ENCODE measurements at regions not wholly inside any gene's neighbourhood (a gene's known extent, or its start where the extent isn't known, plus 50 kb on each side); places are given as distances from the start of the nearest gene placed in this dataset.
A peak's percentile ranks its signal among the peaks of the same experiment; 100 is the strongest.

GRCh38 chr11:50267851-50268250, 235.2 kb downstream of the OR4C45 start:
- no peaks in the 10 kb centered on the region for H4K20me1 ChIP-seq (replicated peaks; ENCODE audit: control insufficient read depth, insufficient read depth, low read length)
- in situ Hi-C loops (cut with MboI) (no loop called here), intact Hi-C loops (cut with micrococcal nuclease) (no loop called here)
- no peak for TF ChIP-seq ZNF121 (CRISPR knock-in tag; conservative IDR thresholded peaks at IDR 0.05)
- 0 out of 2 replicates have a peak, but pooled peaks have one; percentile 10 for TF ChIP-seq EGR1 (conservative IDR thresholded peaks at IDR 0.05)
- ATAC-seq (no peak), FAIRE-seq (no peak), DNase-seq (ENCODE audit: extremely low read depth in 1 of 4, low spot score in 3 of 4) (peak in 2 of 4 experiments; percentile 4 to 6)
- ChIA-PET CTCF (ENCODE audit: low intra/inter-chr PET ratio) (no interaction called here), POLR2A (no interaction called here)
- H2AFZ ChIP-seq (ENCODE audit: low read depth, low read length): no peak overlapping the region
- H3K36me3 ChIP-seq (ENCODE audit: control insufficient read depth, insufficient read depth, low read length): no peaks in the 10 kb centered on the region
- H3K4me1 ChIP-seq (replicated peaks in 1 of 2; ENCODE audit: control insufficient read depth in 2 of 2, insufficient read depth in 2 of 2, low read length in 2 of 2): peaks cover 0 to 4% of the 10 kb centered on the region in 2 experiments; a peak in 1 of 5 replicates
- no peak overlapping the region for H3K4me2 ChIP-seq (ENCODE audit: insufficient read depth, low read length)
- no peaks in the 10 kb centered on the region for H3K79me2 ChIP-seq (ENCODE audit: control insufficient read depth, insufficient read depth, low read length)
- H3K4me3 ChIP-seq: no peak overlapping the region
- H3K27me3 ChIP-seq (ENCODE audit: control insufficient read depth in 2 of 2, insufficient read depth in 2 of 2, low read length in 2 of 2): no peaks in the 10 kb centered on the region
- no peak overlapping the region for H3K27ac ChIP-seq (ENCODE audit: extremely low read depth, low read depth, low read length)
- H3K9me3 ChIP-seq (replicated peaks; ENCODE audit: control insufficient read depth, insufficient read depth, low read depth, low read length): no peaks in the 10 kb centered on the region
- no peak overlapping the region for H3K9ac ChIP-seq (ENCODE audit: insufficient read depth in 1 of 2, low read depth in 2 of 2, low read length in 2 of 2)
- WGBS (ENCODE audit: insufficient coverage, low coverage, missing lambda C conversion rate): 0% methylated on average over 8 of the region's 26 CpGs
- BruUV-seq (replicated peaks): no TSS peak
- H3K9me1 ChIP-seq (ENCODE audit: control insufficient read depth, insufficient read depth, low read length): no peaks in the 10 kb centered on the region

GRCh38 chr11:50275133-50275532, 242.5 kb downstream of the OR4C45 start:
- BruUV-seq (replicated peaks): no TSS peak
- DNase-seq (ENCODE audit: extremely low read depth in 1 of 4, low spot score in 3 of 4): no peak
- H3K4me3 ChIP-seq: no peak overlapping the region
- POLR2A ChIA-PET: no interaction called here
- FAIRE-seq: no peak
- H3K27ac ChIP-seq (ENCODE audit: extremely low read depth, low read depth, low read length): no peak overlapping the region
- no peaks in the 10 kb centered on the region for H3K36me3 ChIP-seq (ENCODE audit: control insufficient read depth, insufficient read depth, low read length)
- intact Hi-C loops (cut with micrococcal nuclease): no loop called here
- H3K79me2 ChIP-seq (ENCODE audit: control insufficient read depth, insufficient read depth, low read length): no peaks in the 10 kb centered on the region
- H3K4me2 ChIP-seq (ENCODE audit: insufficient read depth, low read length): no peak overlapping the region
- H4K20me1 ChIP-seq (replicated peaks; ENCODE audit: control insufficient read depth, insufficient read depth, low read length): no peaks in the 10 kb centered on the region
- no peak overlapping the region for H2AFZ ChIP-seq (ENCODE audit: low read depth, low read length)
- in situ Hi-C loops (cut with MboI): no loop called here
- H3K27me3 ChIP-seq (ENCODE audit: control insufficient read depth in 2 of 2, insufficient read depth in 2 of 2, low read length in 2 of 2): no peaks in the 10 kb centered on the region
- no peak overlapping the region for H3K9ac ChIP-seq (ENCODE audit: insufficient read depth in 1 of 2, low read depth in 2 of 2, low read length in 2 of 2)
- no peak for TF ChIP-seq HMGXB4 (CRISPR knock-in tag; IDR thresholded peaks at IDR 0.05)
- TF ChIP-seq TAF15 (IDR thresholded peaks at IDR 0.05; ENCODE audit: low read depth, low read length): no peak
- no peak for TF ChIP-seq SRSF1 (IDR thresholded peaks at IDR 0.05; ENCODE audit: low read depth, low read length)
- 10% methylated on average over 6 of the region's 7 CpGs for WGBS (ENCODE audit: insufficient coverage, low coverage, missing lambda C conversion rate)
- CTCF ChIA-PET (ENCODE audit: low intra/inter-chr PET ratio): no interaction called here
- no peaks in the 10 kb centered on the region for H3K9me1 ChIP-seq (ENCODE audit: control insufficient read depth, insufficient read depth, low read length)
- ATAC-seq: no peak
- no peaks in the 10 kb centered on the region for H3K9me3 ChIP-seq (replicated peaks; ENCODE audit: control insufficient read depth, insufficient read depth, low read depth, low read length)
- H3K4me1 ChIP-seq (replicated peaks in 1 of 2; ENCODE audit: control insufficient read depth in 2 of 2, insufficient read depth in 2 of 2, low read length in 2 of 2): no peaks in the 10 kb centered on the region
